ENCODE measurements at regions not wholly inside any gene's neighbourhood (a gene's known extent, or its start where the extent isn't known, plus 50 kb on each side); places are given as distances from the start of the nearest gene placed in this dataset.

DNA sequence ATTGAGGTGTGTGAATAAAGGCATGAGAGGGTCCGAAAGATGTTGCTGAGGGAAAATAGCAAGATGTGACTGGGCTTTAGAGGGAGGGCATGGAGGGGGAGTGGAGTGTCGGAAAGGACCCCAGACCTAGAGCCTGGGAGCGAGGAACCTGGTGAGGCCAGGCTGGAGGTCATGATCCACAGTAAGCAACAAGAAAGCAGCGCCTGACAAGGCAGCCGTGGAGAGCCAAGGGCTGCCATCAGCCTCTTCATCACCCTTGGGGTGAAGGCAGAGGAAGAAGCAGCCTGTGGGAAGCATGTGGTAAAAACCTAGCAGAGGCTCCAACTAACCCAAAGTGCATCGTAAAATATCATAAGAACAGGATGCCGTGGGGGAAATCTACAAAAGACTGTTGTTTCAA, 162.8 kb upstream of the SOX1 start:
- TF ChIP-seq CHD2 (IDR thresholded peaks at IDR 0.05; ENCODE audit: low read length, partially characterized antibody) (no peak), EZH2phosphoT487 (IDR thresholded peaks at IDR 0.05; ENCODE audit: borderline replicate concordance, low read depth) (no peak), MXI1 (IDR thresholded peaks at IDR 0.05; ENCODE audit: low read depth, low read length) (no peak)
- TF ChIP-seq, protein P1, sequence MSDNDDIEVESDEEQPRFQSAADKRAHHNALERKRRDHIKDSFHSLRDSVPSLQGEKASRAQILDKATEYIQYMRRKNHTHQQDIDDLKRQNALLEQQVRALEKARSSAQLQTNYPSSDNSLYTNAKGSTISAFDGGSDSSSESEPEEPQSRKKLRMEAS (IDR thresholded peaks at IDR 0.05; ENCODE audit: low read depth) = no peak

Measured in SK-N-SH (cell line).